ENCODE measurements at regions not wholly inside any gene's neighbourhood (a gene's known extent, or its start where the extent isn't known, plus 50 kb on each side); places are given as distances from the start of the nearest gene placed in this dataset.

DNA sequence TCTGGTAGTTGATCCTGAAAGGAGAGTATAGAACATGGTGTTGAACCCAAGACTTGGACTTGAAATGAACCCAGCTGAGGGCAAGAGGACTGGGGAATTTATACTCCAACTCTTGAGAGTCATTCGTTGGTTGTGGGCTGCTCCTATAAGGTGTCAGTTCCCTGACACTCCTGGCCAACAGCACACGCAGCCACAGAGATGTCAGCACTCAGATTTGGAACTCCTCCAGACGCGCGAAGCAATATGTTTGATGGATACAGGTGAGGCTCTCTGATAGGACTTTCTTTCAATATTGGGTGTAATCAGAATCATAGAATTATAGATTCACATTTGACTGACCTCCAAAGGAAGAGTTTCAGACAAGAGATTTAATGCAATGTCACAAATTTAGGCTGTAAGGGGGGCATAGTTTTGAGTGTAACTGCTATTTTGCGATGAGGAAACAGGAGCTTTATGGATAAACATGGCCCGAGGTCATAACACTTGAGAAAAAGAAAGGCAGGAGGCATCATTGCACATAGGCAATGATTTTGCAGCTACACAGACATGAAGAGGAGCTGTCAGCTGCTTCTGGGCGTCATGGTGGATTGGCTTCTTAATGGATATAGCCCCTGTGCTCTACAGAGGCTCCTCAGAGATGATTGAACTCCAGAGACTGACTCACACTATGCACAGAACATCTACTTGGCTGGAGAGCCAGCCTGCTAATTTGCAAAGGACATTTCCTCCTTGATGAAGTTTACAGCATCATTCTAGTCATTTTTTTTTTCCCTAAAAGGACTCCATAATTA is 569.2 kb upstream of the RGMA start:
- no peaks in the 10 kb centered on the region for H4K20me1 ChIP-seq (replicated peaks; ENCODE audit: control insufficient read depth, insufficient read depth, low read length)
- no peak for DNase-seq (ENCODE audit: extremely low read depth in 1 of 4, low spot score in 3 of 4)
- in situ Hi-C loops (cut with MboI) = no loop called here
- no peaks in the 10 kb centered on the region for H3K9me1 ChIP-seq (ENCODE audit: control insufficient read depth, insufficient read depth, low read length)
- no peaks in the 10 kb centered on the region for H3K79me2 ChIP-seq (ENCODE audit: control insufficient read depth, insufficient read depth, low read length)
- intact Hi-C loops (cut with micrococcal nuclease) = no loop called here
- no peaks in the 10 kb centered on the region for H3K27me3 ChIP-seq (ENCODE audit: control insufficient read depth in 2 of 2, insufficient read depth in 2 of 2, low read length in 2 of 2)
- ChIA-PET POLR2A (no interaction called here), CTCF (ENCODE audit: low intra/inter-chr PET ratio) (no interaction called here)
- H3K9ac ChIP-seq (ENCODE audit: insufficient read depth in 1 of 2, low read depth in 2 of 2, low read length in 2 of 2) = no peak overlapping the region
- no TSS peak for BruUV-seq (replicated peaks)
- no peak overlapping the region for H3K4me2 ChIP-seq (ENCODE audit: insufficient read depth, low read length)
- no peak for ATAC-seq
- H3K4me3 ChIP-seq = no peak overlapping the region
- no peak overlapping the region for H2AFZ ChIP-seq (ENCODE audit: low read depth, low read length)
- H3K36me3 ChIP-seq (ENCODE audit: control insufficient read depth, insufficient read depth, low read length) = no peaks in the 10 kb centered on the region
- H3K9me3 ChIP-seq (replicated peaks; ENCODE audit: control insufficient read depth, insufficient read depth, low read depth, low read length) = no peaks in the 10 kb centered on the region
- H3K27ac ChIP-seq (ENCODE audit: extremely low read depth, low read depth, low read length) = no peak overlapping the region
- no peaks in the 10 kb centered on the region for H3K4me1 ChIP-seq (replicated peaks in 1 of 2; ENCODE audit: control insufficient read depth in 2 of 2, insufficient read depth in 2 of 2, low read length in 2 of 2)
- FAIRE-seq = no peak
- WGBS (ENCODE audit: insufficient coverage, low coverage, missing lambda C conversion rate) = under 1% methylated on average over 8 of the region's 8 CpGs
- TF ChIP-seq, protein P1, sequence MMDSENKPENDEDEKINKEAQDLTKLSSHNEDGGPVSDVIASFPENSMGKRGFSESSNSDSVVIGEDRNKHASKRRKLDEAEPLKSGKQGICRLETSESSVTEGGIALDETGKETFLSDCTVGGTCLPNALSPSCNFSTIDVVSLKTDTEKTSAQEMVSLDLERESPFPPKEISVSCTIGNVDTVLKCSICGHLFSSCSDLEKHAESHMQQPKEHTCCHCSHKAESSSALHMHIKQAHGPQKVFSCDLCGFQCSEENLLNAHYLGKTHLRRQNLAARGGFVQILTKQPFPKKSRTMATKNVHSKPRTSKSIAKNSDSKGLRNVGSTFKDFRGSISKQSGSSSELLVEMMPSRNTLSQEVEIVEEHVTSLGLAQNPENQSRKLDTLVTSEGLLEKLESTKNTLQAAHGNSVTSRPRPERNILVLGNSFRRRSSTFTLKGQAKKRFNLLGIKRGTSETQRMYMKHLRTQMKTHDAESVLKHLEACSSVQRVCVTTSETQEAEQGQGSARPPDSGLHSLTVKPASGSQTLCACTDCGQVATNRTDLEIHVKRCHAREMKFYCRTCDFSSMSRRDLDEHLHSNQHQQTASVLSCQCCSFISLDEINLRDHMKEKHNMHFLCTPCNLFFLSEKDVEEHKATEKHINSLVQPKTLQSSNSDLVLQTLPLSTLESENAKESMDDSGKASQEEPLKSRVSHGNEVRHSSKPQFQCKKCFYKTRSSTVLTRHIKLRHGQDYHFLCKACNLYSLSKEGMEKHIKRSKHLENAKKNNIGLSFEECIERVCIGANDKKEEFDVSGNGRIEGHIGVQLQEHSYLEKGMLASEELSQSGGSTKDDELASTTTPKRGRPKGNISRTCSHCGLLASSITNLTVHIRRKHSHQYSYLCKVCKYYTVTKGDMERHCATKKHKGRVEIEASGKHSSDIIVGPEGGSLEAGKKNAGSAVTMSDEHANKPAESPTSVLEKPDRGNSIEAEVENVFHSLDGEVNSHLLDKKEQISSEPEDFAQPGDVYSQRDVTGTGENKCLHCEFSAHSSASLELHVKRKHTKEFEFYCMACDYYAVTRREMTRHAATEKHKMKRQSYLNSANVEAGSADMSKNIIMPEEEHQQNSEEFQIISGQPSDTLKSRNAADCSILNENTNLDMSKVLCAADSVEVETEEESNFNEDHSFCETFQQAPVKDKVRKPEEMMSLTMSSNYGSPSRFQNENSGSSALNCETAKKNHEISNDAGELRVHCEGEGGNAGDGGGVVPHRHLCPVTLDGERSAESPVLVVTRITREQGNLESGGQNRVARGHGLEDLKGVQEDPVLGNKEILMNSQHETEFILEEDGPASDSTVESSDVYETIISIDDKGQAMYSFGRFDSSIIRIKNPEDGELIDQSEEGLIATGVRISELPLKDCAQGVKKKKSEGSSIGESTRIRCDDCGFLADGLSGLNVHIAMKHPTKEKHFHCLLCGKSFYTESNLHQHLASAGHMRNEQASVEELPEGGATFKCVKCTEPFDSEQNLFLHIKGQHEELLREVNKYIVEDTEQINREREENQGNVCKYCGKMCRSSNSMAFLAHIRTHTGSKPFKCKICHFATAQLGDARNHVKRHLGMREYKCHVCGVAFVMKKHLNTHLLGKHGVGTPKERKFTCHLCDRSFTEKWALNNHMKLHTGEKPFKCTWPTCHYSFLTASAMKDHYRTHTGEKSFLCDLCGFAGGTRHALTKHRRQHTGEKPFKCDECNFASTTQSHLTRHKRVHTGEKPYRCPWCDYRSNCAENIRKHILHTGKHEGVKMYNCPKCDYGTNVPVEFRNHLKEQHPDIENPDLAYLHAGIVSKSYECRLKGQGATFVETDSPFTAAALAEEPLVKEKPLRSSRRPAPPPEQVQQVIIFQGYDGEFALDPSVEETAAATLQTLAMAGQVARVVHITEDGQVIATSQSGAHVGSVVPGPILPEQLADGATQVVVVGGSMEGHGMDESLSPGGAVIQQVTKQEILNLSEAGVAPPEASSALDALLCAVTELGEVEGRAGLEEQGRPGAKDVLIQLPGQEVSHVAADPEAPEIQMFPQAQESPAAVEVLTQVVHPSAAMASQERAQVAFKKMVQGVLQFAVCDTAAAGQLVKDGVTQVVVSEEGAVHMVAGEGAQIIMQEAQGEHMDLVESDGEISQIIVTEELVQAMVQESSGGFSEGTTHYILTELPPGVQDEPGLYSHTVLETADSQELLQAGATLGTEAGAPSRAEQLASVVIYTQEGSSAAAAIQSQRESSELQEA (IDR thresholded peaks at IDR 0.05; ENCODE audit: low read depth) = no peak
- no peak for TF ChIP-seq XRCC4 (IDR thresholded peaks at IDR 0.05; ENCODE audit: extremely low read depth, insufficient read depth, insufficient read length)
- TF ChIP-seq SLC30A9 (CRISPR knock-in tag; IDR thresholded peaks at IDR 0.05) = no peak
- no peak for TF ChIP-seq HDAC2 (IDR thresholded peaks at IDR 0.05)
- TF ChIP-seq, protein P2, sequence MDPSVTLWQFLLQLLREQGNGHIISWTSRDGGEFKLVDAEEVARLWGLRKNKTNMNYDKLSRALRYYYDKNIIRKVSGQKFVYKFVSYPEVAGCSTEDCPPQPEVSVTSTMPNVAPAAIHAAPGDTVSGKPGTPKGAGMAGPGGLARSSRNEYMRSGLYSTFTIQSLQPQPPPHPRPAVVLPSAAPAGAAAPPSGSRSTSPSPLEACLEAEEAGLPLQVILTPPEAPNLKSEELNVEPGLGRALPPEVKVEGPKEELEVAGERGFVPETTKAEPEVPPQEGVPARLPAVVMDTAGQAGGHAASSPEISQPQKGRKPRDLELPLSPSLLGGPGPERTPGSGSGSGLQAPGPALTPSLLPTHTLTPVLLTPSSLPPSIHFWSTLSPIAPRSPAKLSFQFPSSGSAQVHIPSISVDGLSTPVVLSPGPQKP (CRISPR knock-in tag; IDR thresholded peaks at IDR 0.05) = no peak
- TF ChIP-seq ETS2 (tag; IDR thresholded peaks at IDR 0.05; ENCODE audit: borderline replicate concordance, poor library complexity, severe bottlenecking) = no peak
- TF ChIP-seq JUND (IDR thresholded peaks at IDR 0.05; ENCODE audit: borderline replicate concordance, low read depth, low read length) = no peak
- no peak for TF ChIP-seq JUND (tag; IDR thresholded peaks at IDR 0.05; ENCODE audit: borderline replicate concordance, low read depth, low read length)
- no peak for TF ChIP-seq ADNP (tag; IDR thresholded peaks at IDR 0.05)
- no peak for TF ChIP-seq MBD2 (IDR thresholded peaks at IDR 0.05; ENCODE audit: borderline replicate concordance, low read depth)
- TF ChIP-seq ETV1 (tag; conservative IDR thresholded peaks at IDR 0.05; ENCODE audit: low read depth) = no peak

Data from K562 (cell line).